ENCODE measurements at regions not wholly inside any gene's neighbourhood (a gene's known extent, or its start where the extent isn't known, plus 50 kb on each side); places are given as distances from the start of the nearest gene placed in this dataset.

DNA sequence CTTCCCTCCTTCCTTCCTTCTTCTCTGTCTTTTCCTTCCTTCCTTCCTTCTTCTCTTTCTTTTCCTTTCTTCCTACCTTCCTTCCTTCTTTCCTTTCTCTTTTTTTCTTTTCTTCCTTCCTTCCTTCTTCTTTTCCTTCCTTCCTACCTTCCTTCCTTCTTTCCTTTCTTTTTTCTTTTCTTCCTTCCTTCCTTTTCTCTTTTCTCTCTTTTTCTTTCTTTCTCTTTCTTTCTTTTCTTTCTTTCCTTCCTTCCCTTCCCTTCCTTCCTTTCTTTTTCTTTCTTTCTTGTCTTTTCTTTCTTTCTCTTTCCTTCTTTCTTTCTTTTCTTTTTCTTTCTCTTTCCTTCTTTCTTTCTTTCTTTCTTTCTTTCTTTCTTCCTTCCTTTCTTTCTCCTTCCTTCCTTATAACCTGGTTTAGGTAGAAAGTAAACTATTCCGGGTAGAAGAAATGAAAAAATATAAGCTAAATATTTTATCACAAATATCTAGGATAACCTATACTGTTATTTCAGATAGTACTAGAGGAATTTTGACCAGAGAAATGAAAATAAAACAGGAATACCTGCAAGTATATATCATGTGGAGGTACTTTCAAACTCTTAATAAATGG, 1741.8 kb upstream of the CDH9 start:
- TF ChIP-seq GATA2 (IDR thresholded peaks at IDR 0.05; ENCODE audit: low read depth, low read length) (no peak), GATA3 (IDR thresholded peaks at IDR 0.05; ENCODE audit: low read depth, low read length) (no peak)
